NCI-H1048 (cell line): ENCODE measurements at regions not wholly inside any gene's neighbourhood (a gene's known extent, or its start where the extent isn't known, plus 50 kb on each side); places are given as distances from the start of the nearest gene placed in this dataset.
"Not testable (repeated sequence)": the region's sequence is repeated elsewhere in the genome, so short reads cannot be mapped to it uniquely, and the experiment has no call there.

Source experiments
- DNase-seq: peaks from one replicate; lab custom pipeline; 2025; lab: John Stamatoyannopoulos, UW

DNA sequence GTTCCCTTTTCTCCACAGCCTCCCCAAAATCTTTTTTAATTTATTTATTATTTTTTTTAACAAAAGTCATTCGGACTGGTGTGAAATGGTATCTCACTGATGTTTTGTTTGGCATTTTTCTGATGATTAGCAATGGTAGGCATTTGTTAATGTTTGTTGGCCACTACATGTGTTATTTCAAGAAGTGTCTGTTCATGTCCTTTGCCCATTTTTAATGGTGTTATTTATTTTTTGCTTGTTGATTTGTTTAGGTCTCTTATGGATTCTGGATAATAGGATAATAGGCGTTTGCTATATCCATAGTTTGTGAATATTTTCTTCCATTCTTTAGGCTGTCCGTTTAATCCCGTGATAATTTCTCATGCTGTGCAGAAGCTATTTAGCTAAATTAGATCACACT is 596.5 kb upstream of the DEFB115 start:
- DNase-seq: not testable (repeated sequence)

DNA sequence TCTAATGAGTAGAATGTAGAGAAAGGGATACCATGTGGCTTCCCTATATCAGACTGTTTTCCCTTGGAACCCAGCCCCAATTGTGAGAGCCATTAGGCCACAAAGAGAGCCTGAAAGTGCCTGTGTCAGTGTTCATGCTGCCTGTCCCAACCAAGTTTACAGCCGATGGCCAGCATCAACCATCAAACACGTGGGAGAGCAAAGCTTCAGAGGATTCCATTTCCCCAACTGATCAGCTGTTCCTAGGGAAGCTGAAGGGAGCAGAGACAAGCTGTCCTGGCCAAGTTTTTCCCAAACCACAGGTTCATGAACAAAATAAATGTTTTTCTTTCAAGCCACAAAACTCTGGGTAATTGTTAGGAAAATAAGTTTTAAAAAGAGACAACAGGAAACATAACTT is 589.0 kb upstream of the DEFB115 start:
- not testable (repeated sequence) for DNase-seq

DNA sequence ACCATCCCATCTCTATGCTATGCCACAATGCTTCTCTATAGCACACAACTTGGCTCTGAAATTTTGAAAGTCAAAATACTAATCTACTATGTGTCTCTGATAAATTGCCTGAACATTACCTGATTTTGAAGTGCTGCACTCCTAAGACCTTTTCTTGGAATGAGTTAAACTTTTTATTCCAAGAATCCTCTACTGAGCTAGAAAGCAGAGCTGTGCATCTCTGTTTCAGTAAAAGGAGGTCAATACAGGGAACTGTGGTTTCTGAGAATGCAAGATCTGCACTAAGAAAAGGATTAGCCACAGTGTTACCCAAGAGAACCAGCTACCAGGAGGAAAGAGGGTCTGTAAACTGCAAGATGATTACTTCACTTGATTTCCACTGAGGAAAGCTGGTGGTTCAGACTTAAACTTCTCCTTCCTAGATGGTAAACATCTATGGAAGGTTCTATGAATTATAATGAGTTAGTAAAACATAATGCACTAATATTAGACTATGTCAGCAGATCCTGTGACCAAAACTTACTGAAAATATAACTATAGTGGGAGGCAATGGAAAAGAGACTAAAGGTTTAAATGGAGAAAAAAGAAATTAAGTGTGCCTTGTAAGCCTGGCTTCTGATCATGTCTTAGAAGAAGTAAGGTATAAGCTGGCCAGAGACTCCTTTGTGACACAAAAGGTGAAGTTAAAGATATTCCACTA is 588.0 kb upstream of the DEFB115 start:
- not testable (repeated sequence) for DNase-seq

DNA sequence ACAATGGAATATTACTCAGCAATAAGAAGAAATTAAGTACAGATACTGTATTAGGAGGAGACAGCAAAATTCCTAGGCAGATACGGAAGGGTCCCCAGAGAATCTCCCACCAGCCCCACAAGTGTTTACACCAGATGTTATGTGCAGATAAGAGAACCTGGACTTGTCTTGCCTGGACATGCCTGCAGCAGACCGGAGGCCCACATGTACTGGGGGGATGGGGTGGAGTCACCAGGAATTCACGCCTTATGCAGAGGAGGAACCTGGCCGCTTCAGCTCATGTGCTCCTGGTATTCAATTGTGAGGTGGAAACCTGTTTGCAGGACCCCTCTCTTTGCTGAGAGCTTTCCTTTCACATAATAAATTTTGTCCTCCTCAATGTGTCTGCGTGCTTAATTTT is 586.3 kb upstream of the DEFB115 start:
- not testable (repeated sequence) for DNase-seq

DNA sequence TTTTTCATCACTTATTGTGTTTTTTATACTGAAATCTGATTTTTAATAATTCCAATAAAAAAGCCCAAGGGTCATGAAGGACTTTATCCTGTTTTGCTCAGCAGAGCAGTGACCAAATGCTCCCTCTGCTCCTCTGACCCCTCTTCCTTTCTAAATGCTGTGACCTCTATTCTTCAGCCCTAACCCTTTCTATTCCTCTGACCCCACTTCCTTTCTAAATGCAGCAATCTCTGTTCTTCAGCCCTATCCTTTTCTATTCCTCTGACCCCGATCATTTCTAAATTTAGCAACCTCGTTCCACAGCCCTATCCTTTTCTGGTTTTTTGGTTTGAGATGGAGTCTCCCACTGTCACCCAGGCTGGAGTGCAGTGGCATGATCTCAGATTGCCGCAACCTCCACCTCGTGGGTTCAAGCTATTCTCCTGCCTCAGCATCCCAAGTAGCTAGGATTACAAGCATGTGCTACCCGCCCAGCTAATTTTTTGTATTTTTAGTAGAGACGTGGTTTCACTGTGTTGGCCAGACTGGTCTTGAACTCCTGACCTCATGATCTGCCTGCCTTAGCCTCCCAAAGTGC is 581.4 kb upstream of the DEFB115 start:
- DNase-seq: not testable (repeated sequence)

DNA sequence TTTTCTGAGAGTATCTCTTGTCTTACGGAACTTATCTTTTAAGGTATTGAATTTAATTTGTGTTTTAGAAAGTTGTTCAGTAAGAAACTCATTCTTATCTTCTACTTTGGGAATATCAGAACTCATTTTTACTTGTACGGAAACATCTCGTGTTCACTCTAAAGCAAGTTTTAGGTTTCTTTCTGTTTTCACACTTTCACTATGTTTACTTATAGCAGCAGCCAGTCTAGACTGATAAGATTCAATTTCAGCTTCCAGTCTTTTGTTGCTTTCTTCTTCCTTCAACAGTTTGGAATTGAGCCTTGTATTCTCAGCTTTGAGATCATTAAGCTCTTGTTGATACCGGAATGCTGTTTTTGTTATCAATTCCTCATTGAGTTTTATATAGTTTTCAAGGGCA is 575.2 kb upstream of the DEFB115 start:
- DNase-seq: not testable (repeated sequence)

DNA sequence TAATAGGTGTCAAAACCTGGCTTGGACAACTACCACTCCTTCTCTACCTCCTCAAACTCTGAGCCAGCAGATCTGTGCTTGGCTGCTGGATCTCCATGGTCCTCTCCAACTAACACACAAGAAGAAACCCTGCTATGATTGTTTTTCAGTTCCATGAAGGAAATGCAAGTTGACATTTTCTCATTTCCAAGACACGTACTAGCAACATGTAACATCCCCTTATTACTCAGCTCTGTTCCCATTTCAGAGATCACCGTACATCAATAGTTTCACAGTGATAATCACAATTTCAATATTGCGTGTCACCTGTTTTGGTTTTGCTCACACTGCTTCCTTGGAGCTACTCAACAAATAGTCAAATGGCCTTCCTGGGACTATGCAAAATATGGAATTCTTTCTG is 544.6 kb upstream of the DEFB115 start:
- DNase-seq: not testable (repeated sequence)

DNA sequence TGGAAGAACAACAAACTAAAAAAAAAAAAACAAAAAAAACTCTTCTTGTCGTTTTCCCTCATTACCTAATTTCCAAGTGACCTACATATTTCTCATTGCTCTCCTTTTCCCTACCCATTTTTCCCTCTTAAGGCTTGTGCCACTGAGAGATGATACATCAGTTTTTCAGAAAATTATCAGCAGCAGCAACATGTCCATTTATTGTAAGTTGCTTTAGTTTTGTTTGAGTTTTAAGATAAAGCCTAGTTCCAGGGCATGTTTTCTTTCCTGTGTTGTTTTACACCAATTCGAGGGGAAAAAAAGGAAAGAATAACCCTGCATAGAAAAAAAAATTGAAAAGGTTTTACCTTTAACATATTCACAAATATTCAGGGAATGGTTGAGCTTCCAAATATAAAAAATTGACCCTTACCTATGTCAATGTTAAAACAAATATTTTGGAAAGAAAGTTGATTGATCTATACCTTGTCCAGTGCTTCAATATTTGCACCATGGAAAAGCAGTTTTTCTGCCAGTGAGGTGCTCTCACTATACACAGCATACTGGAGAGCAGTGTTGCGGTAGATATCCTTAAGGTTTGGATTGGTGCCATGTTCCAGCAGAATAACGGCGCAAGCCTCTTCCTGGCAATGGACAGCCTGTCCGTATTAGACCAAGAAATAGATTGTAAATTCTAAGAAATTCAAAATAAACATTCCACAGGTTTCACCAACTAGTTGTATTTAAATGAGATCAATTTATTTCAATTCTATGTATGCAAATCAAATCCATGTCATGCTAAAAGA is 537.9 kb upstream of the DEFB115 start:
- DNase-seq: not testable (repeated sequence)

DNA sequence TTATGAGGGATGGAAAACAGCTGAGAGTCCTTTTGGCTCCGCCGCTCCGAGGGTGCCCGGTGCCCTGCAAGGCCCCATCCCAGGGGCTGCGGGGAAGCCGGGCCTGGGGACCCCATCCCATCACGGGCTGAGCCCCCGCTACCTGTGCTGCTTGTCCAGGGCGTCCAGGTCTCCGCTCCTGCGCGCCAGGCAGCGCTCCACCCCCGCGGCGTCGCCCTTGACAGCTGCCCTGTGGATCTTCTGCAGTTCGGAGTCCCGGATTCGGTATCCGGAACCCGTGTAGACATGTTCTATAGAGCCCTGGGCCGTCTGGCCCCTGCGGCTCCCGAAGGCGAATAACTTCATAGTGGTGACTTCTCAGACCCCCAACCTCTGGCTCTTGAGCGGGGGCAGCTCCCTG is 534.0 kb upstream of the DEFB115 start:
- DNase-seq: not testable (repeated sequence)

DNA sequence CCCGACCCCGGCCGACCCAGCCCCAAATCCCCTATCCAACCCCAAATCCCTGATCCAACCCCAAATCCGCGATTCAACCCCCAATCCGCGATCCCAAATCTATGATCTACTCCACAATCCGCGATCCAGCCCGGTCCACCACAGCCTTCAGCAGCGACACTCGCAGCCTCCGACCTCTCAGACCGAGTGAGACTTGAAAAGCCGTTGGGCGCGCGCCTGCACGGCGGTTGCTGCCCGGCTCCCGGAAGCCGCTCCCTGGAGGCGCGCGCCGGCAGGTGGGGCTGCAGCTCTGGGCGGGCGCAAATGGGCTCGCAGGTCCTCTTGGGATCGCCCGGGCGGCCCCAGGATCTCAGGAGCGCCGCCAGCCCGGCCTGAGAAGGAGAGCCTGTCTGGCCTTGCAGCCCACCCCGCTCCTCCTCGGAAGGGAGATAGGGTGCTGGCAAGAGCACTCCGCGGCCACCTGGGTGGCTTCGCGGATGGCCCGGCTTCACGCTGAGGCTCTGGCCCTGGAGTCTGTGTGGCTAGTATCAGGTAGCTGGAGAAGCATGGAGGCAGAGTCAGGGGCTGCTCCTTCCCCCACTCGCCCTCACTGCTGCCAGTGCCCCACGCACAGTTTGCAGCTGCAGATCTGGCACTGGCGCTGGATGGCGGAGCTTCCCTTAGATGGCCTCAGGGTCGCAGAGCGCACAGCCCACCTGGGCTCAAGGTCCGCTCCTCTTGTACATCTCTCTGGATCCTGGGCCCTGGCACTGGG is 533.4 kb upstream of the DEFB115 start:
- not testable (repeated sequence) for DNase-seq

DNA sequence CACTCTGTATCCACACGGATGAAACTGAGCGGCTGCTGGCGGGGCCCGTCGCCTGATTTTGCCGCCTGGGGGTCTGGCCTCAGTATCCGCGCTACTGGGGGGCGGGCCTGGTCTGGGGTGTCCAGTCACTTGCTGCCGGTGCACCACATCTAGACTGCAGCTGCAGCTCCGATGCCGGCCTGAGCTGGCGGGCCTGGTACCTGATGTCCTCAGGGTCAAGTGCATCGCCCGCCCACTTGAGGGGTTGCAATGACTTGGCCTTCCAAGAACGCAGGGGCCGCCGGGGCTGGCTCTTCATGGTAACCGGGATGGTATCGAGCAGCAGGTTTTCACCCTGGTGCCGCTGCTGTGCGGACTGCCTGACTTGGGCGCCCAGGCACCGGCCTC is 532.8 kb upstream of the DEFB115 start:
- not testable (repeated sequence) for DNase-seq

DNA sequence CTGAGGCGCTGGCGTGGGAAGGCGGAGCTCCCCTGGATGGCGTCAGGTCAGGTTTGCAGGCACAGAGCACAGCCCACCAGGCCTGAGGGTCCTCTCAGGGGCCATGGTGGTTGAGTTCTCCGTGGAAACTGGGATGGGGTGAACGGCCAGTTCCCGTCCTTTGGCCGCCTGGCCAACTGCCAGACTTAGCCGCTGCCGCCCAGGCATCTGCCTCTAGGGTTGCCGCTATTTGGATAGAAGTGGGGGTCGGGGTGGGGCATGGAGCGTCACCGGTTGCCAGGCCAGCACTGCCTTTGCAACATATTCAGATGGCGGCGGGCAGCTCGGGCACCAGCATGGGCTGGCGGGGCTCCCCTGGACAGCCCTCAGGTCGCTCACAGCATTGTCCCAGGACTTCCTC is 532.3 kb upstream of the DEFB115 start:
- DNase-seq: not testable (repeated sequence)

DNA sequence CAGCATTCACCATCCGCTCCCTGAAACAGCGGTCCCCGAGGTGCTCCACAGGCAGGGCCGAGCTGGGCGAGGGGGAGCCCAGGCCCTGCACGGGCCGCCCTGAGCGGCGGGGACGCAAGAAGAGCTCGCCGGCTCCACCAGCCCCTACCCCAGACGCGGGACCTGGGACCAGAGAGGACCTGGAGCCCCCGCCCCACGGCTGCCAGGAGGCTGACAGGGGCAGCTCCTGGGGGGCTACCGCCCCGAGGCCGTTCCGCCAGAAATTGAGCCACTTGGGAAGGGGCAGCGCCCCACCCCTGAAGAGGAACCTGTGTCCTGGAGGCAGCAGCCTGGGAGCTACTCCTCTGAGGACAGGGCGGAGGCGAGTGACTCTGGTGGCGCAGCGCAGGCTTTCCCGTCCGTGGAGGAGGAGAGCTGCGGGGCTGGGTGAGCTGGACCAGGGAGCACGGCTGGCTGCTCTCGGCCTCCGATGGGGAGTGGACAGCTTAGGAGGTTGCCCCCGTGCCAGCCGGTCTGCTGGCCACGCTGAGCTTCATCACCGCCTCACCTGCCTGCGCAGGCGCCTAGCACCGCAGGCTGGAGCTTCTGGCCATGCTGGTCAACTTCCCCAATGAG is 529.1 kb upstream of the DEFB115 start:
- DNase-seq: not testable (repeated sequence)
